Peyer's patch (tissue), 4 donors: ENCODE measurements at regions not wholly inside any gene's neighbourhood (a gene's known extent, or its start where the extent isn't known, plus 50 kb on each side); places are given as distances from the start of the nearest gene placed in this dataset.

ENCODE experiments used
- POLR2A ChIP-seq, 2 donors: fragments of 450-650 bp; IDR thresholded peaks; one replicate each; pipeline ENCODE4 v1.5.1; 2017; ENCODE audit warnings: antibody characterized with exemption in 2 of 2, mild to moderate bottlenecking in 2 of 2, moderate library complexity in 2 of 2
- TF ChIP-seq, protein P1 (sequence below), 6 experiments: fragments of 450-650 bp in 4 of 6; fragments of 200-600 bp in 2 of 6; sonication (generic) in 1 of 6; IDR thresholded peaks; one replicate each; pipeline ENCODE4 v1.5.1; 2017 to 2019; ENCODE audit warnings: antibody characterized with exemption in 6 of 6, mild to moderate bottlenecking in 3 of 6, moderate library complexity in 1 of 6

DNA sequence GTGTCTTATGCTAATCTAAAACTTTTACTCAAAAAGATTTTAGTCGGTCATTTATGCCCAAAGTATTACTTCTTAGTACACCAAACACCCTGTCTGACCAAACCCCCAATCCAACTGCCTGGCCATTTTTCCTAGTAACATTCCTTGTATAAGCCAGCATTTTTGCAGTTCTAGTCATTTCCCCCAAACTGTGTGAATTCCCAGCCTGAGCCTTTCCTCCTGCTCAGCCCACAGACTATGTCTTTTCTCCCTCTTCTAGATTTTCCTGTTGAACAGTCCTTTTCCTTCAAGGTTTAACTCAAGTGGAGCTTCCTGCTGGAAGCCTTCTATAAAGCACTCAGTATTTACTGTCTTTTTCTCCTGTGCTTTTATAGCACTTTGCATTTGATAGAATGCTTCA, 843.8 kb downstream of the USP25 start:
- TF ChIP-seq, protein P1, sequence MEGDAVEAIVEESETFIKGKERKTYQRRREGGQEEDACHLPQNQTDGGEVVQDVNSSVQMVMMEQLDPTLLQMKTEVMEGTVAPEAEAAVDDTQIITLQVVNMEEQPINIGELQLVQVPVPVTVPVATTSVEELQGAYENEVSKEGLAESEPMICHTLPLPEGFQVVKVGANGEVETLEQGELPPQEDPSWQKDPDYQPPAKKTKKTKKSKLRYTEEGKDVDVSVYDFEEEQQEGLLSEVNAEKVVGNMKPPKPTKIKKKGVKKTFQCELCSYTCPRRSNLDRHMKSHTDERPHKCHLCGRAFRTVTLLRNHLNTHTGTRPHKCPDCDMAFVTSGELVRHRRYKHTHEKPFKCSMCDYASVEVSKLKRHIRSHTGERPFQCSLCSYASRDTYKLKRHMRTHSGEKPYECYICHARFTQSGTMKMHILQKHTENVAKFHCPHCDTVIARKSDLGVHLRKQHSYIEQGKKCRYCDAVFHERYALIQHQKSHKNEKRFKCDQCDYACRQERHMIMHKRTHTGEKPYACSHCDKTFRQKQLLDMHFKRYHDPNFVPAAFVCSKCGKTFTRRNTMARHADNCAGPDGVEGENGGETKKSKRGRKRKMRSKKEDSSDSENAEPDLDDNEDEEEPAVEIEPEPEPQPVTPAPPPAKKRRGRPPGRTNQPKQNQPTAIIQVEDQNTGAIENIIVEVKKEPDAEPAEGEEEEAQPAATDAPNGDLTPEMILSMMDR (IDR thresholded peaks at IDR 0.05), result no peak
- TF ChIP-seq POLR2A (IDR thresholded peaks at IDR 0.05), result no peak
